Ishikawa (cell line): ENCODE measurements at regions not wholly inside any gene's neighbourhood (a gene's known extent, or its start where the extent isn't known, plus 50 kb on each side); places are given as distances from the start of the nearest gene placed in this dataset.

Experiments used
- CEBPB ChIP-seq: IDR thresholded peaks from 2 replicates; pipeline ENCODE4 v1.6.1; 2012
- CREB1 ChIP-seq: IDR thresholded peaks from 2 replicates; pipeline ENCODE4 v1.6.1; 2012; ENCODE audit warnings: low read depth
- EGR1 ChIP-seq: IDR thresholded peaks from 2 replicates; pipeline ENCODE4 v1.6.1; 2012
- EP300 ChIP-seq: IDR thresholded peaks from 2 replicates; pipeline ENCODE4 v1.6.1; 2012; ENCODE audit warnings: borderline replicate concordance
- FOXM1 ChIP-seq: IDR thresholded peaks from 2 replicates; pipeline ENCODE4 v1.6.1; 2012; ENCODE audit warnings: low read depth, borderline replicate concordance
- MAX ChIP-seq: IDR thresholded peaks from 2 replicates; pipeline ENCODE4 v1.6.1; 2012
- NFIC ChIP-seq: IDR thresholded peaks from 2 replicates; pipeline ENCODE4 v1.6.1; 2012
- RAD21 ChIP-seq: IDR thresholded peaks from 2 replicates; pipeline ENCODE4 v1.6.1; 2012; ENCODE audit warnings: low read depth
- REST ChIP-seq: IDR thresholded peaks from 2 replicates; pipeline ENCODE4 v1.6.1; 2012; ENCODE audit warnings: low read depth, mild to moderate bottlenecking
- TAF1 ChIP-seq: IDR thresholded peaks from 2 replicates; pipeline ENCODE4 v1.6.1; 2012; ENCODE audit warnings: low read depth, mild to moderate bottlenecking
- TCF12 ChIP-seq: IDR thresholded peaks from 2 replicates; pipeline ENCODE4 v1.6.1; 2012; ENCODE audit warnings: low read depth
- TEAD4 ChIP-seq: IDR thresholded peaks from 2 replicates; pipeline ENCODE4 v1.6.1; 2012
- USF1 ChIP-seq: IDR thresholded peaks from 2 replicates; pipeline ENCODE4 v1.6.1; 2012
- YY1 ChIP-seq: IDR thresholded peaks from 2 replicates; pipeline ENCODE4 v1.6.1; 2012; ENCODE audit warnings: low read depth
- ZBTB7A ChIP-seq: IDR thresholded peaks from 2 replicates; pipeline ENCODE4 v1.6.1; 2012; ENCODE audit warnings: low read depth

- no peak for TF ChIP-seq NFIC
- no peak for TF ChIP-seq CREB1
- TF ChIP-seq YY1: no peak
- TF ChIP-seq USF1: no peak
- TF ChIP-seq TCF12: no peak
- no peak for TF ChIP-seq MAX
- no peak for TF ChIP-seq TEAD4
- no peak for TF ChIP-seq FOXM1
- no peak for TF ChIP-seq REST
- TF ChIP-seq CEBPB: no peak
These were observed 209.9 kb downstream of the ANKRD60 start for GRCh38 chr20:58018590-58018989.

- TF ChIP-seq TCF12 (no peak), EGR1 (no peak), EP300 (no peak), ZBTB7A (no peak), CEBPB (no peak), YY1 (no peak), CREB1 (no peak), RAD21 (no peak), TEAD4 (no peak), NFIC (no peak), MAX (no peak), TAF1 (no peak), USF1 (no peak), REST (no peak), FOXM1 (no peak)
These were observed 210.4 kb downstream of the ANKRD60 start for GRCh38 chr20:58017970-58018530.

- TF ChIP-seq TEAD4: no peak
These were observed 211.1 kb downstream of the ANKRD60 start for GRCh38 chr20:58017231-58017969.

GRCh38 chr20:58016779-58017178 lies 211.7 kb downstream of the ANKRD60 start:
- no peak for TF ChIP-seq TEAD4

GRCh38 chr20:58014628-58015315 lies 213.7 kb downstream of the ANKRD60 start:
- TF ChIP-seq EGR1 (no peak), REST (no peak)
